NK-92 treated with Interleukin-12 subunit alpha and Interleukin-12 subunit beta, amount 100 ng/mL, for 24 hours (cell line): ENCODE measurements at regions not wholly inside any gene's neighbourhood (a gene's known extent, or its start where the extent isn't known, plus 50 kb on each side); places are given as distances from the start of the nearest gene placed in this dataset.
"Not testable (repeated sequence)": the region's sequence is repeated elsewhere in the genome, so short reads cannot be mapped to it uniquely, and the experiment has no call there.

ENCODE experiments used
- DNase-seq: peaks from one replicate; lab custom pipeline; 2025; lab: John Stamatoyannopoulos, UW

- no peak for DNase-seq
Measured at GRCh38 chr18:67007085-67007484, 403.2 kb upstream of the CDH19 start.

- no peak for DNase-seq
Measured at GRCh38 chr18:67001052-67001451, 397.2 kb upstream of the CDH19 start.

- no peak for DNase-seq
Measured at GRCh38 chr18:66999003-66999402, 395.1 kb upstream of the CDH19 start.

GRCh38 chr18:66995270-66995669 lies 391.4 kb upstream of the CDH19 start:
- no peak for DNase-seq

GRCh38 chr18:66994790-66995189 lies 390.9 kb upstream of the CDH19 start:
- no peak for DNase-seq

- no peak for DNase-seq
Measured at GRCh38 chr18:66993492-66993891, 389.6 kb upstream of the CDH19 start.

- no peak for DNase-seq
Measured at GRCh38 chr18:66990909-66991308, 387.0 kb upstream of the CDH19 start.

- DNase-seq, result no peak
Measured at GRCh38 chr18:66979009-66979408, 375.1 kb upstream of the CDH19 start.

- DNase-seq, result no peak
Measured at GRCh38 chr18:66972681-66973080, 368.8 kb upstream of the CDH19 start.

- no peak for DNase-seq
Measured at GRCh38 chr18:66971960-66972359, 368.1 kb upstream of the CDH19 start.

GRCh38 chr18:66966171-66966570 lies 362.3 kb upstream of the CDH19 start:
- DNase-seq, result no peak

GRCh38 chr18:66958309-66958708 lies 354.4 kb upstream of the CDH19 start:
- no peak for DNase-seq

GRCh38 chr18:66951750-66952149 lies 347.9 kb upstream of the CDH19 start:
- DNase-seq, result no peak

- DNase-seq, result no peak
Measured at GRCh38 chr18:66949419-66949818, 345.5 kb upstream of the CDH19 start.

GRCh38 chr18:66937546-66937945 lies 333.7 kb upstream of the CDH19 start:
- no peak for DNase-seq

GRCh38 chr18:66931010-66931409 lies 327.1 kb upstream of the CDH19 start:
- DNase-seq, result no peak

GRCh38 chr18:66916834-66917233 lies 312.9 kb upstream of the CDH19 start:
- DNase-seq, result no peak

GRCh38 chr18:66900837-66901236 lies 296.9 kb upstream of the CDH19 start:
- DNase-seq, result no peak

GRCh38 chr18:66895631-66896030 lies 291.7 kb upstream of the CDH19 start:
- DNase-seq, result no peak

- DNase-seq, result no peak
Measured at GRCh38 chr18:66894851-66895250, 291.0 kb upstream of the CDH19 start.

- not testable (repeated sequence) for DNase-seq
Measured at GRCh38 chr18:66892388-66892787, 288.5 kb upstream of the CDH19 start.

- DNase-seq, result no peak
Measured at GRCh38 chr18:66874812-66875474, 271.1 kb upstream of the CDH19 start.

- DNase-seq, result no peak
Measured at GRCh38 chr18:66874375-66874774, 270.5 kb upstream of the CDH19 start.

GRCh38 chr18:66873899-66874298 lies 270.0 kb upstream of the CDH19 start:
- DNase-seq, result no peak

- no peak for DNase-seq
Measured at GRCh38 chr18:66872277-66872676, 268.4 kb upstream of the CDH19 start.
